SK-N-SH treated with all-trans-retinoic acid at 6 μM for 48 hours (cell line): ENCODE measurements at regions not wholly inside any gene's neighbourhood (a gene's known extent, or its start where the extent isn't known, plus 50 kb on each side); places are given as distances from the start of the nearest gene placed in this dataset.

ENCODE experiments used
- ESRRG ChIP-seq: fragments of 250-450 bp; sonication (Bioruptor Pico); IDR thresholded peaks from 2 replicates; pipeline ENCODE4 v1.6.1; 2021; ENCODE audit warnings: mild to moderate bottlenecking
- PATZ1 ChIP-seq: fragments of 250-450 bp; sonication (Bioruptor Pico); IDR thresholded peaks from 2 replicates; pipeline ENCODE4 v1.8.0; 2020; ENCODE audit warnings: mild to moderate bottlenecking, moderate library complexity, borderline replicate concordance
- RARB ChIP-seq: fragments of 250-450 bp; sonication (Bioruptor Pico); IDR thresholded peaks from 2 replicates; pipeline ENCODE4 v1.8.0; 2021; ENCODE audit warnings: mild to moderate bottlenecking, moderate library complexity
- SNAI2 ChIP-seq: fragments of 250-450 bp; sonication (Bioruptor Pico); IDR thresholded peaks from 2 replicates; pipeline ENCODE4 v1.5.0; 2020; ENCODE audit warnings: mild to moderate bottlenecking, moderate library complexity
- ZC3H10 ChIP-seq: fragments of 250-450 bp; sonication (Bioruptor Pico); IDR thresholded peaks from 2 replicates; pipeline ENCODE4 v1.5.1; 2021; ENCODE audit warnings: mild to moderate bottlenecking, moderate library complexity
- ZFP3 ChIP-seq: fragments of 250-450 bp; sonication (Bioruptor Pico); IDR thresholded peaks from 2 replicates; pipeline ENCODE4 v1.5.0; 2020; ENCODE audit warnings: mild to moderate bottlenecking, moderate library complexity
- ZNF70 ChIP-seq: fragments of 450-650 bp; formaldehyde crosslinking; IDR thresholded peaks from 2 replicates; pipeline ENCODE4 v1.5.0; 2020; ENCODE audit warnings: mild to moderate bottlenecking, moderate library complexity
- ZNF8 ChIP-seq: fragments of 450-650 bp; formaldehyde crosslinking; IDR thresholded peaks from 2 replicates; pipeline ENCODE4 v1.5.0; 2020; ENCODE audit warnings: mild to moderate bottlenecking, moderate library complexity
- TF ChIP-seq, protein P1 (sequence below): fragments of 250-450 bp; sonication (Bioruptor Pico); IDR thresholded peaks from 2 replicates; pipeline ENCODE4 v1.8.0; 2021; ENCODE audit warnings: low read depth, mild to moderate bottlenecking, moderate library complexity, borderline replicate concordance

- TF ChIP-seq PATZ1 (CRISPR knock-in tag), result no peak
- TF ChIP-seq ZNF8 (CRISPR knock-in tag), result no peak
- no peak for TF ChIP-seq ESRRG
- TF ChIP-seq SNAI2, result no peak
- no peak for TF ChIP-seq ZC3H10 (CRISPR knock-in tag)
- no peak for TF ChIP-seq ZNF70 (CRISPR knock-in tag)
- no peak for TF ChIP-seq ZFP3 (CRISPR knock-in tag)
- TF ChIP-seq, protein P1, sequence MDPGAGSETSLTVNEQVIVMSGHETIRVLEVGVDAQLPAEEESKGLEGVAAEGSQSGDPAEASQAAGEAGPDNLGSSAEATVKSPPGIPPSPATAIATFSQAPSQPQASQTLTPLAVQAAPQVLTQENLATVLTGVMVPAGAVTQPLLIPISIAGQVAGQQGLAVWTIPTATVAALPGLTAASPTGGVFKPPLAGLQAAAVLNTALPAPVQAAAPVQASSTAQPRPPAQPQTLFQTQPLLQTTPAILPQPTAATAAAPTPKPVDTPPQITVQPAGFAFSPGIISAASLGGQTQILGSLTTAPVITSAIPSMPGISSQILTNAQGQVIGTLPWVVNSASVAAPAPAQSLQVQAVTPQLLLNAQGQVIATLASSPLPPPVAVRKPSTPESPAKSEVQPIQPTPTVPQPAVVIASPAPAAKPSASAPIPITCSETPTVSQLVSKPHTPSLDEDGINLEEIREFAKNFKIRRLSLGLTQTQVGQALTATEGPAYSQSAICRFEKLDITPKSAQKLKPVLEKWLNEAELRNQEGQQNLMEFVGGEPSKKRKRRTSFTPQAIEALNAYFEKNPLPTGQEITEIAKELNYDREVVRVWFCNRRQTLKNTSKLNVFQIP, result no peak
- no peak for TF ChIP-seq RARB (CRISPR knock-in tag)
Observed at GRCh38 chr3:16366-16765, 180.2 kb upstream of the CHL1 start.
